Mesenchymal stem cell (in vitro differentiated cells and primary cell): ENCODE measurements at regions not wholly inside any gene's neighbourhood (a gene's known extent, or its start where the extent isn't known, plus 50 kb on each side); places are given as distances from the start of the nearest gene placed in this dataset.

ENCODE experiments used
- DNase-seq: peaks from one replicate; pipeline ENCODE4 v3.0.0-alpha.2; 2013
- H2AFZ ChIP-seq: one replicate; pipeline ENCODE4 v1.6.1; 2013; ENCODE audit warnings: low read depth, mild to moderate bottlenecking, control low read depth, inconsistent platforms, low read length, moderate library complexity
- H2AK5ac ChIP-seq: 2 replicates; pipeline ENCODE4 v1.6.1; 2013; ENCODE audit warnings: low read length, moderate library complexity, mild to moderate bottlenecking, inconsistent platforms; ENCODE audit not compliant: severe bottlenecking
- H2BK120ac ChIP-seq: one replicate; pipeline ENCODE4 v1.6.1; 2013; ENCODE audit warnings: low read depth, mild to moderate bottlenecking, inconsistent platforms, low read length, moderate library complexity
- H2BK12ac ChIP-seq, 2 experiments: one replicate each; pipeline ENCODE4 v1.6.1; 2013; ENCODE audit warnings: inconsistent platforms in 2 of 2, low read length in 2 of 2, mild to moderate bottlenecking in 2 of 2, moderate library complexity in 2 of 2, control low read depth in 1 of 2
- H2BK15ac ChIP-seq: one replicate; pipeline ENCODE4 v1.6.1; 2013; ENCODE audit warnings: mild to moderate bottlenecking, low read depth, inconsistent platforms; ENCODE audit not compliant: poor library complexity, severe bottlenecking
- H2BK5ac ChIP-seq: 2 replicates; pipeline ENCODE4 v1.6.1; 2013; ENCODE audit warnings: low read depth, mild to moderate bottlenecking, low read length, control low read depth, inconsistent platforms; ENCODE audit not compliant: poor library complexity, severe bottlenecking
- H3K14ac ChIP-seq, 2 experiments: one replicate each; pipeline ENCODE4 v1.6.1; 2013; ENCODE audit warnings: inconsistent platforms in 2 of 2, low read length in 2 of 2, control low read depth in 1 of 2, mild to moderate bottlenecking in 1 of 2, moderate library complexity in 1 of 2
- H3K18ac ChIP-seq, 2 experiments: one replicate each; pipeline ENCODE4 v1.6.1; 2013; ENCODE audit warnings: inconsistent platforms in 2 of 2, low read length in 2 of 2, control low read depth in 1 of 2, low read depth in 1 of 2, mild to moderate bottlenecking in 1 of 2
- H3K23ac ChIP-seq, 2 experiments: one replicate each; pipeline ENCODE4 v1.6.1; 2013; ENCODE audit warnings: inconsistent platforms in 2 of 2, low read length in 2 of 2, mild to moderate bottlenecking in 2 of 2, moderate library complexity in 2 of 2, control low read depth in 1 of 2
- H3K27ac ChIP-seq: 2 replicates; pipeline ENCODE4 v1.5.1; 2013; ENCODE audit warnings: mild to moderate bottlenecking, moderate library complexity, low read length, control low read depth, inconsistent platforms; ENCODE audit not compliant: poor library complexity, severe bottlenecking
- H3K27me3 ChIP-seq, 2 experiments: 2 replicates each; pipeline versions ENCODE4 v1.6.1 to v1.7.0; 2013; ENCODE audit warnings: low read length in 2 of 2, mild to moderate bottlenecking in 2 of 2, moderate library complexity in 2 of 2, control low read depth in 1 of 2, inconsistent platforms in 1 of 2; ENCODE audit not compliant: control insufficient read depth in 1 of 2, insufficient read depth in 1 of 2
- H3K36me3 ChIP-seq, 2 experiments: 2 replicates each; pipeline versions ENCODE4 v1.6.1 to v1.7.0; 2013; ENCODE audit warnings: low read length in 2 of 2, control low read depth in 1 of 2, inconsistent platforms in 1 of 2, low read depth in 1 of 2, mild to moderate bottlenecking in 1 of 2; ENCODE audit not compliant: insufficient read depth in 2 of 2, control insufficient read depth in 1 of 2
- H3K4ac ChIP-seq, 2 experiments: one replicate each; pipeline ENCODE4 v1.6.1; 2013; ENCODE audit warnings: inconsistent platforms in 2 of 2, low read length in 2 of 2, mild to moderate bottlenecking in 2 of 2, moderate library complexity in 2 of 2, control low read depth in 1 of 2, low read depth in 1 of 2
- H3K4me1 ChIP-seq: 2 replicates; pipeline ENCODE4 v1.6.1; 2013; ENCODE audit warnings: low read depth, low read length, control low read depth; ENCODE audit not compliant: control insufficient read depth, insufficient read depth
- H3K4me2 ChIP-seq: 2 replicates; pipeline ENCODE4 v1.6.1; 2013; ENCODE audit warnings: low read length, mild to moderate bottlenecking, inconsistent platforms; ENCODE audit not compliant: poor library complexity, severe bottlenecking
- H3K4me3 ChIP-seq, 2 experiments: 2 replicates each; pipeline versions ENCODE4 v1.5.1 to v1.7.0; 2013; ENCODE audit warnings: low read length in 2 of 2, mild to moderate bottlenecking in 2 of 2, control low read depth in 1 of 2, low read depth in 1 of 2; ENCODE audit not compliant: insufficient read depth in 1 of 2
- H3K79me1 ChIP-seq: replicated peaks from 2 replicates; pipeline ENCODE4 v1.6.1; 2013; ENCODE audit warnings: mild to moderate bottlenecking, control low read depth, low read length, inconsistent platforms; ENCODE audit not compliant: poor library complexity, severe bottlenecking
- H3K9ac ChIP-seq: 2 replicates; pipeline ENCODE4 v1.7.0; 2013; ENCODE audit warnings: mild to moderate bottlenecking, low read length, moderate library complexity
- H3K9me3 ChIP-seq: 2 replicates; pipeline ENCODE4 v1.7.0; 2013; ENCODE audit warnings: mild to moderate bottlenecking, low read length; ENCODE audit not compliant: control insufficient read depth
- H4K8ac ChIP-seq: one replicate; pipeline ENCODE4 v1.6.1; 2013; ENCODE audit warnings: inconsistent platforms, mild to moderate bottlenecking, low read length, moderate library complexity
- H4K91ac ChIP-seq: one replicate; pipeline ENCODE4 v1.6.1; 2013; ENCODE audit warnings: mild to moderate bottlenecking, low read length, inconsistent platforms
- WGBS: methylation state at CpG from one replicate; pipeline ENCODE4 v1.1.7; 2013; ENCODE audit warnings: mixed read lengths; 5-methylcytosine and 5-hydroxymethylcytosine counted together

GRCh38 chr4:63049726-63050125 is 1359.5 kb downstream of the TECRL start:
- DNase-seq, result no peak
- Histone ChIP-seq H3K4me3 (no peak overlapping the region), H2BK5ac (no peak overlapping the region)

GRCh38 chr4:63049278-63049677 is 1360.0 kb downstream of the TECRL start:
- Histone ChIP-seq H2BK120ac (no peak overlapping the region), H2BK15ac (no peak overlapping the region), H3K23ac (no peak overlapping the region), H3K27me3 (no peaks in the 10 kb centered on the region), H2BK5ac (no peak overlapping the region), H3K9me3 (peaks cover 28% of the 10 kb centered on the region), H3K9ac (no peak overlapping the region), H3K79me1 (no peaks in the 10 kb centered on the region), H3K4ac (no peak overlapping the region), H4K91ac (no peak overlapping the region), H3K4me2 (no peak overlapping the region), H3K4me3 (no peak overlapping the region), H2AFZ (no peak overlapping the region), H3K4me1 (no peaks in the 10 kb centered on the region), H3K14ac (no peak overlapping the region), H2AK5ac (no peak overlapping the region), H2BK12ac (no peak overlapping the region), H3K36me3 (no peaks in the 10 kb centered on the region), H4K8ac (no peak overlapping the region), H3K18ac (no peak overlapping the region), H3K27ac (peak overlapping the region; percentile 62)
- WGBS, result no CpG with 5 or more reads among the region's 1 CpG
- DNase-seq, result no peak

More at GRCh38 chr4:63049726-63050125, 1359.5 kb downstream of the TECRL start:
- no peak overlapping the region for H3K18ac ChIP-seq
- no peak overlapping the region for H2AFZ ChIP-seq
- H2BK15ac ChIP-seq, result no peak overlapping the region
- no peak overlapping the region for H3K9ac ChIP-seq
- no peaks in the 10 kb centered on the region for H3K36me3 ChIP-seq
- no peak overlapping the region for H3K14ac ChIP-seq
- WGBS, result no CpG with 5 or more reads among the region's 1 CpG
- H3K9me3 ChIP-seq, result peaks cover 28% of the 10 kb centered on the region
- no peaks in the 10 kb centered on the region for H3K27me3 ChIP-seq
- H2BK120ac ChIP-seq, result no peak overlapping the region
- H3K27ac ChIP-seq, result peak overlapping the region; percentile 62
- no peak overlapping the region for H4K8ac ChIP-seq
- H3K23ac ChIP-seq, result no peak overlapping the region
- peak overlapping the region; percentile 49 for H2AK5ac ChIP-seq
- no peak overlapping the region for H2BK12ac ChIP-seq
- no peak overlapping the region for H3K4me2 ChIP-seq
- H3K4me1 ChIP-seq, result no peaks in the 10 kb centered on the region
- H3K4ac ChIP-seq, result no peak overlapping the region
- H3K79me1 ChIP-seq, result no peaks in the 10 kb centered on the region
- no peak overlapping the region for H4K91ac ChIP-seq

- no peak overlapping the region for H3K14ac ChIP-seq
- H2BK120ac ChIP-seq, result no peak overlapping the region
- H3K9ac ChIP-seq, result no peak overlapping the region
- no peak overlapping the region for H3K4me2 ChIP-seq
- H4K91ac ChIP-seq, result no peak overlapping the region
- H3K18ac ChIP-seq, result no peak overlapping the region
- no peak overlapping the region for H3K4ac ChIP-seq
- no peak overlapping the region for H4K8ac ChIP-seq
- no peak overlapping the region for H3K4me3 ChIP-seq
- DNase-seq, result no peak
- peaks cover 10% of the 10 kb centered on the region for H3K9me3 ChIP-seq
- H3K27me3 ChIP-seq, result no peaks in the 10 kb centered on the region
- no peaks in the 10 kb centered on the region for H3K36me3 ChIP-seq
- H3K4me1 ChIP-seq, result no peaks in the 10 kb centered on the region
- no peak overlapping the region for H3K23ac ChIP-seq
- H2BK12ac ChIP-seq, result no peak overlapping the region
- H3K79me1 ChIP-seq, result no peaks in the 10 kb centered on the region
- no peak overlapping the region for H2AFZ ChIP-seq
- no peak overlapping the region for H2BK15ac ChIP-seq
- no peak overlapping the region for H2AK5ac ChIP-seq
- WGBS, result 94% methylated on average over 4 of the region's 8 CpGs
- H3K27ac ChIP-seq, result no peak overlapping the region
- H2BK5ac ChIP-seq, result no peak overlapping the region
Measured at GRCh38 chr4:63036159-63036866, 1372.9 kb downstream of the TECRL start.

GRCh38 chr4:63029380-63029779 is 1379.9 kb downstream of the TECRL start:
- H3K14ac ChIP-seq, result no peak overlapping the region
- no peak overlapping the region for H3K27ac ChIP-seq
- no peak overlapping the region for H4K91ac ChIP-seq
- H2BK5ac ChIP-seq, result no peak overlapping the region
- no peak overlapping the region for H2AFZ ChIP-seq
- no peak overlapping the region for H4K8ac ChIP-seq
- H3K4me1 ChIP-seq, result no peaks in the 10 kb centered on the region
- H2BK120ac ChIP-seq, result no peak overlapping the region
- no CpG with 5 or more reads among the region's 3 CpGs for WGBS
- no peak overlapping the region for H3K4me3 ChIP-seq
- H3K18ac ChIP-seq, result no peak overlapping the region
- no peak overlapping the region for H2AK5ac ChIP-seq
- no peak overlapping the region for H3K9ac ChIP-seq
- H3K36me3 ChIP-seq, result no peaks in the 10 kb centered on the region
- H3K27me3 ChIP-seq, result no peaks in the 10 kb centered on the region
- H3K4ac ChIP-seq, result no peak overlapping the region
- no peaks in the 10 kb centered on the region for H3K79me1 ChIP-seq
- DNase-seq, result no peak
- H3K9me3 ChIP-seq, result peaks cover 9% of the 10 kb centered on the region
- H3K23ac ChIP-seq, result no peak overlapping the region
- no peak overlapping the region for H2BK12ac ChIP-seq
- no peak overlapping the region for H3K4me2 ChIP-seq
- H2BK15ac ChIP-seq, result no peak overlapping the region
